Testis (tissue), 2 donors: ENCODE measurements at regions not wholly inside any gene's neighbourhood (a gene's known extent, or its start where the extent isn't known, plus 50 kb on each side); places are given as distances from the start of the nearest gene placed in this dataset.

Experiments used
- POLR2A ChIP-seq: fragments of 450-650 bp; IDR thresholded peaks from one replicate; pipeline ENCODE4 v1.6.1; 2017; ENCODE audit warnings: antibody characterized with exemption, mild to moderate bottlenecking, moderate library complexity
- TF ChIP-seq, protein P1 (sequence below), 3 experiments: fragments of 450-650 bp in 2 of 3; fragments of 200-600 bp in 1 of 3; sonication (generic) in 1 of 3; IDR thresholded peaks; one replicate each; pipeline ENCODE4 v1.5.1; 2016 to 2019; ENCODE audit warnings: antibody characterized with exemption in 3 of 3, mild to moderate bottlenecking in 2 of 3, moderate library complexity in 1 of 3

DNA sequence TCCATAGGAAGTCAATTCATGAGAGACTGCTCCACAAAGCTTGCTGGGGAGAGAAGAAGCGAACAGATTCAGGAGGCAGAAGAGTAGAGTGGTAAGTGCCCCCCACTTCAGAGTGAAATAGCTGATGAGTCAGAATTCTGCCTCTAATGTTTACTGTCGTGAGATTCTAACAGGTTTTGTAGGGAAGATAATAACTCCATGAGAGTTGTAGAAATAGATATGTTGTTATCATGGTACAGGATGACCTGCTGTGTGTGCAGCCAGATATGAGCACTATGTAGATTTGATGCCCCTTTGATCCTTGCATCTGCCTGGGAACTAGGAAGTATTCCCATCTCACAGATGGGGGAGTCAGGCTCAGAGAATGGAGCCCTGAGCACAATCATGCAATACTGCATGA lies 502.4 kb upstream of the CDH11 start:
- TF ChIP-seq, protein P1, sequence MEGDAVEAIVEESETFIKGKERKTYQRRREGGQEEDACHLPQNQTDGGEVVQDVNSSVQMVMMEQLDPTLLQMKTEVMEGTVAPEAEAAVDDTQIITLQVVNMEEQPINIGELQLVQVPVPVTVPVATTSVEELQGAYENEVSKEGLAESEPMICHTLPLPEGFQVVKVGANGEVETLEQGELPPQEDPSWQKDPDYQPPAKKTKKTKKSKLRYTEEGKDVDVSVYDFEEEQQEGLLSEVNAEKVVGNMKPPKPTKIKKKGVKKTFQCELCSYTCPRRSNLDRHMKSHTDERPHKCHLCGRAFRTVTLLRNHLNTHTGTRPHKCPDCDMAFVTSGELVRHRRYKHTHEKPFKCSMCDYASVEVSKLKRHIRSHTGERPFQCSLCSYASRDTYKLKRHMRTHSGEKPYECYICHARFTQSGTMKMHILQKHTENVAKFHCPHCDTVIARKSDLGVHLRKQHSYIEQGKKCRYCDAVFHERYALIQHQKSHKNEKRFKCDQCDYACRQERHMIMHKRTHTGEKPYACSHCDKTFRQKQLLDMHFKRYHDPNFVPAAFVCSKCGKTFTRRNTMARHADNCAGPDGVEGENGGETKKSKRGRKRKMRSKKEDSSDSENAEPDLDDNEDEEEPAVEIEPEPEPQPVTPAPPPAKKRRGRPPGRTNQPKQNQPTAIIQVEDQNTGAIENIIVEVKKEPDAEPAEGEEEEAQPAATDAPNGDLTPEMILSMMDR (IDR thresholded peaks at IDR 0.05), result no peak
- no peak for TF ChIP-seq POLR2A
